ENCODE measurements at regions not wholly inside any gene's neighbourhood (a gene's known extent, or its start where the extent isn't known, plus 50 kb on each side); places are given as distances from the start of the nearest gene placed in this dataset.
"Not testable (repeated sequence)": the region's sequence is repeated elsewhere in the genome, so short reads cannot be mapped to it uniquely, and the experiment has no call there.

GRCh38 chr12:105602312-105602711 is 271.8 kb downstream of the C12orf75 start:
- not testable (repeated sequence) for H3K14ac ChIP-seq (ENCODE audit: low read length in 2 of 2); H3K27me3 ChIP-seq (ENCODE audit: control insufficient read depth in 1 of 2, insufficient read depth in 1 of 2, low read length in 2 of 2); H2BK12ac ChIP-seq (ENCODE audit: low read length in 2 of 2); H3K18ac ChIP-seq (ENCODE audit: low read depth in 1 of 2, low read length in 2 of 2); H4K8ac ChIP-seq (ENCODE audit: low read length); H2BK5ac ChIP-seq (ENCODE audit: low read depth, low read length, poor library complexity, severe bottlenecking); DNase-seq; H3K79me1 ChIP-seq (replicated peaks; ENCODE audit: low read length, poor library complexity, severe bottlenecking); H3K4ac ChIP-seq (ENCODE audit: low read depth in 1 of 2, low read length in 2 of 2); H3K4me3 ChIP-seq (ENCODE audit: insufficient read depth in 1 of 2, low read depth in 1 of 2, low read length in 2 of 2); H3K9me3 ChIP-seq (ENCODE audit: control insufficient read depth, low read length); H4K91ac ChIP-seq (ENCODE audit: low read length); H2AFZ ChIP-seq (ENCODE audit: low read depth, low read length); H3K23ac ChIP-seq (ENCODE audit: low read length in 2 of 2); H3K4me2 ChIP-seq (ENCODE audit: low read length, poor library complexity, severe bottlenecking); H3K4me1 ChIP-seq (ENCODE audit: control insufficient read depth, insufficient read depth, low read depth, low read length); H2BK120ac ChIP-seq (ENCODE audit: low read depth, low read length); H2BK15ac ChIP-seq (ENCODE audit: low read depth, poor library complexity, severe bottlenecking); H3K9ac ChIP-seq (ENCODE audit: low read length); H3K36me3 ChIP-seq (ENCODE audit: control insufficient read depth in 1 of 2, insufficient read depth in 2 of 2, low read depth in 1 of 2, low read length in 2 of 2); H3K27ac ChIP-seq (ENCODE audit: low read length, poor library complexity, severe bottlenecking); H2AK5ac ChIP-seq (ENCODE audit: low read length, severe bottlenecking)
- 78% methylated on average over 4 of the region's 5 CpGs for WGBS

GRCh38 chr12:105604281-105604680 is 273.8 kb downstream of the C12orf75 start:
- not testable (repeated sequence) for H3K4me2 ChIP-seq (ENCODE audit: low read length, poor library complexity, severe bottlenecking); H3K79me1 ChIP-seq (replicated peaks; ENCODE audit: low read length, poor library complexity, severe bottlenecking); H4K8ac ChIP-seq (ENCODE audit: low read length); H3K36me3 ChIP-seq (ENCODE audit: control insufficient read depth in 1 of 2, insufficient read depth in 2 of 2, low read depth in 1 of 2, low read length in 2 of 2); H4K91ac ChIP-seq (ENCODE audit: low read length); H2BK120ac ChIP-seq (ENCODE audit: low read depth, low read length); H3K9ac ChIP-seq (ENCODE audit: low read length); H3K14ac ChIP-seq (ENCODE audit: low read length in 2 of 2); H3K27me3 ChIP-seq (ENCODE audit: control insufficient read depth in 1 of 2, insufficient read depth in 1 of 2, low read length in 2 of 2); H2AFZ ChIP-seq (ENCODE audit: low read depth, low read length); H3K27ac ChIP-seq (ENCODE audit: low read length, poor library complexity, severe bottlenecking); H3K18ac ChIP-seq (ENCODE audit: low read depth in 1 of 2, low read length in 2 of 2); H3K23ac ChIP-seq (ENCODE audit: low read length in 2 of 2); H2BK12ac ChIP-seq (ENCODE audit: low read length in 2 of 2); H3K9me3 ChIP-seq (ENCODE audit: control insufficient read depth, low read length); H2BK15ac ChIP-seq (ENCODE audit: low read depth, poor library complexity, severe bottlenecking); H3K4me3 ChIP-seq (ENCODE audit: insufficient read depth in 1 of 2, low read depth in 1 of 2, low read length in 2 of 2); H2AK5ac ChIP-seq (ENCODE audit: low read length, severe bottlenecking); H3K4me1 ChIP-seq (ENCODE audit: control insufficient read depth, insufficient read depth, low read depth, low read length); H3K4ac ChIP-seq (ENCODE audit: low read depth in 1 of 2, low read length in 2 of 2); H2BK5ac ChIP-seq (ENCODE audit: low read depth, low read length, poor library complexity, severe bottlenecking); DNase-seq
- 59% methylated on average over 3 of the region's 3 CpGs for WGBS

- H4K8ac ChIP-seq (ENCODE audit: low read length); H3K4me3 ChIP-seq (ENCODE audit: insufficient read depth in 1 of 2, low read depth in 1 of 2, low read length in 2 of 2); H2BK5ac ChIP-seq (ENCODE audit: low read depth, low read length, poor library complexity, severe bottlenecking); H3K4me2 ChIP-seq (ENCODE audit: low read length, poor library complexity, severe bottlenecking); H3K36me3 ChIP-seq (ENCODE audit: control insufficient read depth in 1 of 2, insufficient read depth in 2 of 2, low read depth in 1 of 2, low read length in 2 of 2); DNase-seq; H3K79me1 ChIP-seq (replicated peaks; ENCODE audit: low read length, poor library complexity, severe bottlenecking); H2AFZ ChIP-seq (ENCODE audit: low read depth, low read length); H2BK15ac ChIP-seq (ENCODE audit: low read depth, poor library complexity, severe bottlenecking); H4K91ac ChIP-seq (ENCODE audit: low read length); H2AK5ac ChIP-seq (ENCODE audit: low read length, severe bottlenecking); H3K4me1 ChIP-seq (ENCODE audit: control insufficient read depth, insufficient read depth, low read depth, low read length); H2BK120ac ChIP-seq (ENCODE audit: low read depth, low read length); H3K9ac ChIP-seq (ENCODE audit: low read length); H3K18ac ChIP-seq (ENCODE audit: low read depth in 1 of 2, low read length in 2 of 2); H3K9me3 ChIP-seq (ENCODE audit: control insufficient read depth, low read length); H3K27ac ChIP-seq (ENCODE audit: low read length, poor library complexity, severe bottlenecking); H2BK12ac ChIP-seq (ENCODE audit: low read length in 2 of 2); H3K23ac ChIP-seq (ENCODE audit: low read length in 2 of 2); H3K4ac ChIP-seq (ENCODE audit: low read depth in 1 of 2, low read length in 2 of 2); H3K27me3 ChIP-seq (ENCODE audit: control insufficient read depth in 1 of 2, insufficient read depth in 1 of 2, low read length in 2 of 2): not testable (repeated sequence)
- WGBS: 88% methylated on average over 1 of the region's 1 CpG
- peak overlapping the region in 1 of 2 experiments; percentile 38 for H3K14ac ChIP-seq (ENCODE audit: low read length in 2 of 2)
Measured at GRCh38 chr12:105606613-105607012, 276.1 kb downstream of the C12orf75 start.

- not testable (repeated sequence) for H3K27me3 ChIP-seq (ENCODE audit: control insufficient read depth in 1 of 2, insufficient read depth in 1 of 2, low read length in 2 of 2); H3K36me3 ChIP-seq (ENCODE audit: control insufficient read depth in 1 of 2, insufficient read depth in 2 of 2, low read depth in 1 of 2, low read length in 2 of 2); H3K4me1 ChIP-seq (ENCODE audit: control insufficient read depth, insufficient read depth, low read depth, low read length); H2AFZ ChIP-seq (ENCODE audit: low read depth, low read length); DNase-seq; H3K18ac ChIP-seq (ENCODE audit: low read depth in 1 of 2, low read length in 2 of 2); H2BK5ac ChIP-seq (ENCODE audit: low read depth, low read length, poor library complexity, severe bottlenecking); H3K4me3 ChIP-seq (ENCODE audit: insufficient read depth in 1 of 2, low read depth in 1 of 2, low read length in 2 of 2); H3K27ac ChIP-seq (ENCODE audit: low read length, poor library complexity, severe bottlenecking); H3K9me3 ChIP-seq (ENCODE audit: control insufficient read depth, low read length); H2AK5ac ChIP-seq (ENCODE audit: low read length, severe bottlenecking); H2BK12ac ChIP-seq (ENCODE audit: low read length in 2 of 2); H3K14ac ChIP-seq (ENCODE audit: low read length in 2 of 2); H3K79me1 ChIP-seq (replicated peaks; ENCODE audit: low read length, poor library complexity, severe bottlenecking); H2BK15ac ChIP-seq (ENCODE audit: low read depth, poor library complexity, severe bottlenecking); H3K4me2 ChIP-seq (ENCODE audit: low read length, poor library complexity, severe bottlenecking); H4K8ac ChIP-seq (ENCODE audit: low read length); H4K91ac ChIP-seq (ENCODE audit: low read length); H3K23ac ChIP-seq (ENCODE audit: low read length in 2 of 2); H3K4ac ChIP-seq (ENCODE audit: low read depth in 1 of 2, low read length in 2 of 2); H3K9ac ChIP-seq (ENCODE audit: low read length); H2BK120ac ChIP-seq (ENCODE audit: low read depth, low read length)
- WGBS: 93% methylated on average over 2 of the region's 3 CpGs
Measured at GRCh38 chr12:105609001-105609400, 278.5 kb downstream of the C12orf75 start.

Data from mesenchymal stem cell (in vitro differentiated cells and primary cell).